Stimulated activated naive CD8-positive, alpha-beta T cell treated with anti-CD3 and anti-CD28 coated beads, Interleukin-15, amount 100 ng/mL, for 72 hours (primary cell): ENCODE measurements at regions not wholly inside any gene's neighbourhood (a gene's known extent, or its start where the extent isn't known, plus 50 kb on each side); places are given as distances from the start of the nearest gene placed in this dataset.

Experiments
- ATAC-seq: fragments of 150-1000 bp; cut with Tn5 transposase; 2 replicates; pipeline ENCODE4 v1.10.0; 2021; ENCODE audit warnings: mild to moderate bottlenecking, moderate library complexity
- DNase-seq, 2 donors: peaks; one replicate each; pipeline ENCODE4 v3.0.0; 2021 to 2022
- H3K27ac Mint-ChIP-seq, 2 donors: one replicate each; pipeline ENCODE4 v1.8.0; 2022; ENCODE audit warnings: mild to moderate bottlenecking in 2 of 2, mixed read lengths in 2 of 2, moderate library complexity in 2 of 2
- H3K27me3 Mint-ChIP-seq: one replicate; pipeline ENCODE4 v1.8.0; 2022; ENCODE audit warnings: mixed read lengths
- H3K4me1 Mint-ChIP-seq: one replicate; pipeline ENCODE4 v1.8.0; 2022; ENCODE audit warnings: mild to moderate bottlenecking, mixed read lengths
- H3K4me3 Mint-ChIP-seq, 2 donors: one replicate each; pipeline ENCODE4 v1.8.0; 2022; ENCODE audit warnings: mild to moderate bottlenecking in 2 of 2, mixed read lengths in 2 of 2, moderate library complexity in 1 of 2
- H3K9me3 Mint-ChIP-seq, 2 donors: one replicate each; pipeline ENCODE4 v1.8.0; 2022; ENCODE audit warnings: mixed read lengths in 2 of 2

DNA sequence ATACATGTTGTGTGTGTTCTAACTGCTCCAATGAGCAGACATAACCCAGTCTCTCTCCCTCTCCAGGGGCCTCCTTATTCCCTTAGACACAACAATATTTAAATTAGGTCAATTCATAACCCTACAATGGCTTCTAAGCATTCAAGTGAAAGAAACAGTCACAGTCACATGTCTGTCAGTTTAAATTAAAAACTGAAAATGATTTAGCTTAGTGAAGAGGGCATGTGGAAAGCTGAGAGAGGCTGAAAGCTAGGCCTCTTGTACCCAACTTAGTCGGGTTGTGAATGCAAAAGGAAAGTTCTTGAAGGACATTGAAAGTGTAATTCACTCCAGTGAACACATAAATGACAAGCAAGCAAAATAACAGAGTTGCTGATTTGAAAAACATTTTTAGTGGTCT is 1519.6 kb downstream of the OTOL1 start:
- DNase-seq (no peak), ATAC-seq (no peak)
- no peak overlapping the region for H3K27ac Mint-ChIP-seq
- no peak overlapping the region for H3K4me3 Mint-ChIP-seq
- H3K4me1 Mint-ChIP-seq: no peaks in the 10 kb centered on the region
- peaks cover 5 to 7% of the 10 kb centered on the region in 2 donors for H3K9me3 Mint-ChIP-seq
- H3K27me3 Mint-ChIP-seq: no peaks in the 10 kb centered on the region

DNA sequence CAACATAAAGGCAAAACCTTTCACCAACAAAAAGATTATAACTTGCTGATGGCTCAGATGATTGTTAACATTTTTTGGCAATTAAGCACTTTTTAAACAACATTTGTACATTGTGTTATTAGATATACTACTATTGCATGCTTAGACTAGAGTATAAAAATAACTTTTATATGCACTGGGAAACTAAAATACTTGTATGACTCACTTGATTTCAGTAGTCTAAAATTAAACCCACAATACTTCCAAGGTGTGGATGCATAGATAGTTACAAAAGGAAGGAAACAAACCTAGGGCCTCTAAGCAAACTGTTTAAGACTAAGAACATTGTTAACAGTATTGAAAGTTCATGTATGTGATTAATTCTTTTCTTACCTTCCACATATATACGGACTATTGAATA is 1521.5 kb downstream of the OTOL1 start:
- peaks cover 5 to 7% of the 10 kb centered on the region in 2 donors for H3K9me3 Mint-ChIP-seq
- H3K27ac Mint-ChIP-seq: no peak overlapping the region
- no peaks in the 10 kb centered on the region for H3K4me1 Mint-ChIP-seq
- no peak overlapping the region for H3K4me3 Mint-ChIP-seq
- no peaks in the 10 kb centered on the region for H3K27me3 Mint-ChIP-seq
- ATAC-seq (no peak), DNase-seq (no peak)

DNA sequence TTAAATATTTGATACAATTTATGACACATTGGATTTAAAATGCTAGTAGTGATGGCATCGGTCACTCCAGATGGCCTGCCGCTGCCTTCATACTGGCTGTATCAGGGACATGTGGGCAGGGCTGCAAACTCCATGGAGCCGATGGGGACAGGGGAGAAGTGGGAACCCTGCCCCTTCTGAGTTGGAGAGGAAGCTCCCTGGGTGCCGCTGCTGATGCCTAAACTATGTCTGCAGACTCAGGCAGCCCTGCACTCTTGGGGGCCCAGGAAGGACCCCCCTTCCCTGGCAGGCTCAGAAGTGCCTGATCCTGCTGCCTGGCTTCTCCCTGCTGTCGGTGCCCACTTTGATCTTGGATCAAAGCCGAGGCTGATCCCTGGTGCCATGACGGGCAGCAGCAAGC is 1522.1 kb downstream of the OTOL1 start:
- no peaks in the 10 kb centered on the region for H3K4me1 Mint-ChIP-seq
- DNase-seq (no peak), ATAC-seq (no peak)
- H3K9me3 Mint-ChIP-seq: peaks cover 5 to 7% of the 10 kb centered on the region in 2 donors
- no peak overlapping the region for H3K27ac Mint-ChIP-seq
- no peaks in the 10 kb centered on the region for H3K27me3 Mint-ChIP-seq
- H3K4me3 Mint-ChIP-seq: no peak overlapping the region

DNA sequence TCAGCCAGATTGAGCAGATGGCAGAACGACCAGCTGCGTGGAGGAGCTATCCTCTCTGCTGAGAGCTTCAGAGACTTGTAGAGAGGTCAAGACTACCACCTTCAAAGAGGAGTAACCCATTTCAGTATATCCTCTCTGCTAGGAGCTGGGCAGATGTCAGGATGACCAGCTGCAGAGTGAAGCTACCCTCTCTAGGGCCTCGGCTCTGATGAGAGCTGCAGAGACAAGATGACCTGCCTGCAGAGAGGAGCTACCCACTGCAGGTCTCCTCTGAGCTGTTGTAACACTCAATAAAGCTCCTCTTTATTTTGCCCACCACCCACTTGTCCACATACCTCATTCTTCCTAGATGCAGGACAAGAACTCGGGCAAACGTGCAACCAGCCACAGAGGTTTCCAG is 1522.7 kb downstream of the OTOL1 start:
- H3K4me1 Mint-ChIP-seq: no peaks in the 10 kb centered on the region
- H3K27me3 Mint-ChIP-seq: no peaks in the 10 kb centered on the region
- H3K27ac Mint-ChIP-seq: no peak overlapping the region
- DNase-seq (no peak), ATAC-seq (no peak)
- peaks cover 5 to 7% of the 10 kb centered on the region in 2 donors for H3K9me3 Mint-ChIP-seq
- no peak overlapping the region for H3K4me3 Mint-ChIP-seq

DNA sequence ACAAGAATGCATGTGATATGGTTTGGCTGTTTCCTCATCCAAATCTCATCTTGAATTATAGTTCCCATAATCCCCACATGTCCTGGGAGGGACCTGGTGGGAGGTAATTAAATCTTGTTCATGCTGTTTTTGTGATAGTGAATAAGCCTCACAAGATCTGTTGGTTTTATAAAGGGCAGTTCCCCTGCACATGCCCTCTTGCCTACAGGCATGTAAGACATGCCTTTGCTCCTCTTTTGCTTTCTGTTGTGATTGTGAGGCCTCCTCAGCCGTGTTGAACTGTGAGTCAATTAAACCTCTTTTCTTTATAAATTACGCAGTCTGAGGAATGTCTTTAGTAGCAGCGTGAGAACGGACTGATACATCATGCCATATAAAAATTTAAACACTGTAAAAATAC is 1537.0 kb downstream of the OTOL1 start:
- no peak overlapping the region for H3K4me3 Mint-ChIP-seq
- DNase-seq (no peak), ATAC-seq (no peak)
- peaks cover 8 to 11% of the 10 kb centered on the region in 2 donors for H3K9me3 Mint-ChIP-seq
- H3K4me1 Mint-ChIP-seq: no peaks in the 10 kb centered on the region
- no peaks in the 10 kb centered on the region for H3K27me3 Mint-ChIP-seq
- H3K27ac Mint-ChIP-seq: no peak overlapping the region

DNA sequence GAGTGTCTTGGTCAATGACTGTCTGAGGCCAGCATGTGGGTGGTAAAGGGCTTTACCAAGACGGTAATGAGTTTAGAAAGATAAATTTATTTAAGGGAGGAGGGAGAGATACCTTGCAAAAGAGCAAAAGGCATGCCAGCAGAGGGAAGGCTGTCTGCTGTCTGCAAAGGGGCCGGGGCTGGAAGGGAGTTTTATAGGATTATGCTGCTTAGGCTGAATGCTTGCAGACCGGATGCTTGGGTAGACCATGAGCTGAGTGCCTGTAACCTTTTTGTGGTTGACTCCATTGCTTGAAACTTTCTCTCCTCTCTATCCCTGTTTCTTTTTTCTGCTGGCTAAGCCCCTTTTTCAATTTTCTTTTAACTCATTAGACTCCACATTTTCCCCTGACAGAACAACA is 1543.0 kb downstream of the OTOL1 start:
- ATAC-seq (no peak), DNase-seq (no peak)
- Mint-ChIP-seq H3K9me3 (peaks cover 23 to 24% of the 10 kb centered on the region in 2 donors), H3K27me3 (no peaks in the 10 kb centered on the region), H3K4me1 (no peaks in the 10 kb centered on the region), H3K27ac (no peak overlapping the region), H3K4me3 (no peak overlapping the region)

DNA sequence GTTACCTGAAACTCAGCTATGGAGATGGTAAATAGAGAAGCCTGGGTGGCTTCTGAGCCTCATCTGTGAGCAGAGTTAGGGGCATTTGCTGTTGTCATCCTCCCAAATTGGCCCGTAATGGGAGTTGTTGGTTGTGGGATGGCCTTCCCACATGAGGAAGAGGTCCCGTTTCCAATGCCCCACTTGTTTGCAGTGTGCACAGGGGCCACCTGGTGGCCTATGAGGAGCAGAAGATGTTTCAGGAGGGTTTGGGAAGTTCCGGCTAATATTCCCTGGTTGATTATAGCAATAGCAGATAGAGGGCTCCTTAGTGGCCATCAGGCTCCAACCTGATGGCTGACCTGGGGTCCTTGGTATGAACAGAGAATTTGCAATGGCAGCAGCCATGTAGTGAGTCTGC is 1546.5 kb downstream of the OTOL1 start:
- peaks cover 20 to 25% of the 10 kb centered on the region in 2 donors for H3K9me3 Mint-ChIP-seq
- DNase-seq: no peak
- no peak for ATAC-seq
- no peaks in the 10 kb centered on the region for H3K27me3 Mint-ChIP-seq
- no peaks in the 10 kb centered on the region for H3K4me1 Mint-ChIP-seq
- H3K27ac Mint-ChIP-seq: no peak overlapping the region
- H3K4me3 Mint-ChIP-seq: no peak overlapping the region

DNA sequence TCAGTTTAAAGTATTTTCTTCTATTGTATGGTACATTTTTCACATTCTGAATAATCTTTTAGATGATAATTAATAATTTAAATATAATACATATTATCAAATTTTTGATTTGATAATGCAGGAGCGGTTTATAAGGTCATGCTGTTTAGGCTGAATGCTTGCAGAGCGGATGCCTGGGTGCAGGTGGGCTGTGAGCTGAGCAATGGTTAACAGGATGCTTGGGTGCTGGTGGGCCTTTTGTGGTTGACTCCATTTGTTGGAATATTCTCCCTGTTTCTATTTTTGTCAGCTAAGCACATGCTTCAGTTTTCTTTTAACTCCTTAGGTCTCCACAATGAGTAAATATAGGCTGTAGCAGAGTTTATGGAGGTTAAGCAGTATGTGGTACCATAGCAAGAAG is 1549.3 kb downstream of the OTOL1 start:
- peaks cover 15 to 20% of the 10 kb centered on the region in 2 donors for H3K9me3 Mint-ChIP-seq
- H3K4me3 Mint-ChIP-seq: no peak overlapping the region
- H3K27ac Mint-ChIP-seq: no peak overlapping the region
- H3K4me1 Mint-ChIP-seq: no peaks in the 10 kb centered on the region
- no peak for ATAC-seq
- no peak for DNase-seq
- no peaks in the 10 kb centered on the region for H3K27me3 Mint-ChIP-seq

DNA sequence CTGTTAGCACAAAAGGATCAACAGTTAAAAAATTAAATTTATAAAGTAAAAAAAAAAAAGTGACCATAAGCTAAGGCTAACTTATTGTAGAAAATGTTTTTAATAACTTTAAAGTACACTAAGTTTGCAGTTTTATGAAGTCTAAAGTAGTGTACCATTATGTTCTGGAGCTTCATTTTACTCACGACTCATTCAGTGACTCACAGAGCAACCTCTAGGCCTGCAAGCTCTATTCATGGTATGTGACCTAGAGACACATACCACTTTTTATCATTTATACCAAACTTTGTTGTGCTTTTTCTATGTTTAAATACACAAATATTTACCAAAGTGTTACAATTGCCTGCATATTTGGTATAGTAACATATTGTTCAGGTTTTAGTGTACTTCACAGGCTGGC is 1552.3 kb downstream of the OTOL1 start:
- H3K4me3 Mint-ChIP-seq: no peak overlapping the region
- H3K9me3 Mint-ChIP-seq: peaks cover 9 to 12% of the 10 kb centered on the region in 2 donors
- H3K27me3 Mint-ChIP-seq: no peaks in the 10 kb centered on the region
- ATAC-seq (no peak), DNase-seq (no peak)
- H3K4me1 Mint-ChIP-seq: no peaks in the 10 kb centered on the region
- no peak overlapping the region for H3K27ac Mint-ChIP-seq

DNA sequence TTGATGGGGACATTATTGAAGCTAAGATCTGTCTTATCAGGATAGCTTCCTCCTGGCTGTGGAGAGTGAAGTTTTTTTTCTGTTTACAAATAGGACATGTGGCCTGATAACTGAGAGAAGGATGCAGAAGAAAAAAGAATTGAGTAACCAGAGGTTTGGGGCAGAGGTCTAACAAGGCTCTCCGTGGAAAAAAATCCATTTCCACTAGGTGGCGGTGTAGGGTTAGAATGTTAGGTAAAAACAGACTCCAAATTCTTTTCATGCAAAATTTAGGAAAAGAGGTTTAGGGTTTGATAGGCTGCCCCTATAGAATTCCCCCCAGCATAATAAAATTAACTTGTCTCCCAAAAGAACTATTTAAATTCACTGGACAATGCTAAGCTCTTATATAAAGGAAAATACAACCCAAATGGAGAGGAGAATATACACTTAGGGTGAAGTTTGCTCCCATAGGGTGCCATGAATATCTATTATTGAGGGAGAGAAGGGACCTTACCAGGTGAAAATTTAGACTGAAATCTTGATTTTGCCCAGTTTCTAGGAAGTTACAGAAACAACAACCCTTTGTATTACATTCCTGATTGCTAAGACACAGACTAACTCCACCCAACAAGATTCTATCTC is 1560.4 kb downstream of the OTOL1 start:
- Mint-ChIP-seq H3K4me1 (no peaks in the 10 kb centered on the region), H3K27me3 (no peaks in the 10 kb centered on the region), H3K4me3 (no peak overlapping the region), H3K9me3 (no peaks in the 10 kb centered on the region), H3K27ac (no peak overlapping the region)
- ATAC-seq: no peak
- DNase-seq: no peak

DNA sequence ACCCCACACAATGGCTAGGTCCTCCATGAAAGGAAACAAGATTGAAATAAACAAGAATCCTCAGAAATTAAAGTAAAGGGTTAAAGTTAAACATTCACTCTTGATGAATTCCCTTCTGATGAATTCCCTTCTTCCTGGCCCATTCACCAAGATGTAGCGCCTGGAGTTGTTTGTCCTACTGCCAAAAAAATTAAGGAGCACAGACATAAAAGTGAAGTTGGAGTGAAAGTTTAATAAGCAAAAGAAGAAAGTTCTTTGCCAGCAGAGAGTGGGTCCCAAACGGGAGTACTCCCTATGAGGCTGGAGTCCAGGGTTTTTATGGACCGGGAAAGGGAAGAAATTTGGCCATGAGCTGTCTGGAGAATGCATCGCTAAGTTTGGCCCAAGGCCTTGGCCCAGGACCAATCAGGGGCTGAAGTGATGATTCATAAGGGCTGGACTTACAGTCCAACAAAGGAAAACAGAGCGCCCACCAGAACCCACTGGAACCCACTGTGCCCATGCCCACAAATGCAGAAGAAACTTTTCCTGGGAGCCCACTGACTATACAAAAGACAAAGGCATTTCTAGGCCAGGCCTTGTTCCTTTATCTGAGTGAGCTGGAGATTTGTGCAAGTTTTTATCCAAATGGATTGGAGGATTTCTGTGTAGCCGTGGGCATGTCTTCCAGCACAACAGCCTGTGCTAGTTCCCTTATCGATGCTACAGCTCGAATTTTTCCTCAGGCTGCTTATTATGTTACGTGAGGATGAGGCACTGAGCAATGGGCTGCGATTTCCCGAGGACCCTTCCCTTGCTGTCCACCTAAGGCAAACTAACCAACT is 1561.6 kb downstream of the OTOL1 start:
- H3K27ac Mint-ChIP-seq: no peak overlapping the region
- peaks cover 0 to 2% of the 10 kb centered on the region in 2 donors for H3K9me3 Mint-ChIP-seq
- ATAC-seq (no peak), DNase-seq (no peak)
- H3K4me1 Mint-ChIP-seq: no peaks in the 10 kb centered on the region
- H3K27me3 Mint-ChIP-seq: no peaks in the 10 kb centered on the region
- no peak overlapping the region for H3K4me3 Mint-ChIP-seq

DNA sequence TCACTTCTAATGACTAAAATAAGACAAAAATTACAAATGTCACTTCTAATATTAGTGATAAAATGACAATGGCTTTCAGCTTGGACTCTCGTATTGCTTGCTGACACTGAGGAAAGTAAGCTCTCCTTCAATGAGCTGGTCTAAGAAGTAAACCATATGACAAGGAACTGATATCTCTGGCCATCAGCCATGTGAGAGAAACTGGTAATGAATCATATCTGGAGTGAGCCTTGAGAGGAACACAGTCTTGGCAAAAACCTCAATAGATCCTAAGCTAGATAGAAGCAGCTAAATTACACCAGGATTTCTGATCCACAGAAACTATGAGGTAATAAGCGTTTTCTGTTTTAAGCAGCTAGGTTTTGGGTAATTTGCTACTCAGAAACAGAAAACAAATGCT is 1575.1 kb downstream of the OTOL1 start:
- Mint-ChIP-seq H3K4me3 (no peak overlapping the region), H3K27ac (no peak overlapping the region), H3K27me3 (no peaks in the 10 kb centered on the region), H3K4me1 (no peaks in the 10 kb centered on the region), H3K9me3 (peaks cover 9 to 14% of the 10 kb centered on the region in 2 donors)
- ATAC-seq (no peak), DNase-seq (no peak)
